GM18868 (cell line): ENCODE measurements at regions not wholly inside any gene's neighbourhood (a gene's known extent, or its start where the extent isn't known, plus 50 kb on each side); places are given as distances from the start of the nearest gene placed in this dataset.
"Not testable (repeated sequence)": the region's sequence is repeated elsewhere in the genome, so short reads cannot be mapped to it uniquely, and the experiment has no call there.

Experiments used
- ATAC-seq: cut with Tn5 transposase; IDR thresholded peaks from one replicate; pipeline ENCODE4 v1.9.1; 2021; ENCODE audit warnings: mild to moderate bottlenecking, moderate library complexity; ENCODE audit not compliant: unreplicated experiment

- not testable (repeated sequence) for ATAC-seq
Measured at GRCh38 chr16:21514474-21514840, 84.9 kb upstream of the METTL9 start.

GRCh38 chr16:21516705-21517040, 82.7 kb upstream of the METTL9 start:
- not testable (repeated sequence) for ATAC-seq

GRCh38 chr16:21517263-21517662, 82.1 kb upstream of the METTL9 start:
- ATAC-seq: peak; percentile 19

GRCh38 chr16:21519361-21520133, 79.8 kb upstream of the METTL9 start:
- not testable (repeated sequence) for ATAC-seq

GRCh38 chr16:21520134-21521047, 79.0 kb upstream of the METTL9 start:
- peak; percentile 67 for ATAC-seq

- not testable (repeated sequence) for ATAC-seq
Measured at GRCh38 chr16:21521048-21521389, 78.4 kb upstream of the METTL9 start.

GRCh38 chr16:21521390-21522143, 77.8 kb upstream of the METTL9 start:
- not testable (repeated sequence) for ATAC-seq

GRCh38 chr16:21522846-21523245, 76.5 kb upstream of the METTL9 start:
- ATAC-seq: not testable (repeated sequence)

- ATAC-seq: no peak
Measured at GRCh38 chr16:21523411-21524067, 75.8 kb upstream of the METTL9 start.

GRCh38 chr16:21524068-21524751, 75.2 kb upstream of the METTL9 start:
- no peak for ATAC-seq

- ATAC-seq: not testable (repeated sequence)
Measured at GRCh38 chr16:21524752-21525028, 74.7 kb upstream of the METTL9 start.

GRCh38 chr16:21525029-21525895, 74.1 kb upstream of the METTL9 start:
- ATAC-seq: not testable (repeated sequence)

GRCh38 chr16:21525956-21526922, 73.1 kb upstream of the METTL9 start:
- not testable (repeated sequence) for ATAC-seq

GRCh38 chr16:21526923-21527807, 72.2 kb upstream of the METTL9 start:
- no peak for ATAC-seq

- not testable (repeated sequence) for ATAC-seq
Measured at GRCh38 chr16:21529060-21529658, 70.2 kb upstream of the METTL9 start.

- ATAC-seq: not testable (repeated sequence)
Measured at GRCh38 chr16:21530729-21531383, 68.5 kb upstream of the METTL9 start.
